ENCODE measurements at regions not wholly inside any gene's neighbourhood (a gene's known extent, or its start where the extent isn't known, plus 50 kb on each side); places are given as distances from the start of the nearest gene placed in this dataset.

DNA sequence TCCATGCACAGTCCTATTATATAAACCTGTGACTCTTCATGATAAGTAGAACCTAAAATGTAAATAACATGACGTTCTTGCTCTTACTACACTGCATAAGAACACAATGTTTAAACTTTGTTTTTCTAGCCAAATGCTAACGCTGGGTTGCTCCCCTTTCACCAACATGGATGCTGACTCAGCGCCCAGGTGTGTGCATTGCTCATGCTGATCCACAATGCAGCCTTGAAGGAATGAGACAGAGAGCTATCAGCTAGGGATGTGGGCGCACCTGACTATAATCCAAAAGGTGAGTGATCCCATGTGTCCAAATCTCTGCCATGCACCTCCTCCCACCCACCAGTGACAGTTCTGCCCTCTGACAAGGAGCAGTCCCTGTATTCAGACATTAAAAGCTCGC lies 235.0 kb downstream of the IRS1 start:
- no peak for TF ChIP-seq ZNF274 (IDR thresholded peaks at IDR 0.05; ENCODE audit: low read depth, low read length)
- TF ChIP-seq YY1 (IDR thresholded peaks at IDR 0.05; ENCODE audit: insufficient read depth, insufficient read length), result no peak
- TF ChIP-seq SUZ12 (IDR thresholded peaks at IDR 0.05; ENCODE audit: extremely low read depth, insufficient read depth, insufficient read length), result no peak
